Endothelial cell of umbilical vein (primary cell): ENCODE measurements at regions not wholly inside any gene's neighbourhood (a gene's known extent, or its start where the extent isn't known, plus 50 kb on each side); places are given as distances from the start of the nearest gene placed in this dataset.

Experiments
- CTCF ChIP-seq, 2 donors: IDR thresholded peaks; 1 replicate in 1 of 2; 2 replicates in 1 of 2; pipeline ENCODE4 v1.5.1; 2011; ENCODE audit warnings: low read length in 2 of 2, mild to moderate bottlenecking in 2 of 2, moderate library complexity in 2 of 2, control low read depth in 1 of 2, inconsistent platforms in 1 of 2, low read depth in 1 of 2; ENCODE audit not compliant: insufficient read depth in 1 of 2; ENCODE audit errors: extremely low read depth in 1 of 2
- EZH2 ChIP-seq: IDR thresholded peaks from 2 replicates; pipeline ENCODE4 v1.6.1; 2012; ENCODE audit warnings: borderline replicate concordance, low read depth, mild to moderate bottlenecking, moderate library complexity, low read length, inconsistent platforms; ENCODE audit not compliant: severe bottlenecking
- POLR2A ChIP-seq: IDR thresholded peaks from 2 replicates; pipeline ENCODE4 v1.6.1; 2012; ENCODE audit warnings: low read depth, mild to moderate bottlenecking, control low read depth, low read length
- POLR2AphosphoS5 ChIP-seq: IDR thresholded peaks from 2 replicates; pipeline ENCODE4 v1.6.1; 2012; ENCODE audit warnings: low read depth, mild to moderate bottlenecking, control low read depth, low read length, moderate library complexity; ENCODE audit not compliant: insufficient read depth

GRCh38 chr7:69411466-69411865 lies 186.8 kb upstream of the AUTS2 start:
- TF ChIP-seq CTCF (IDR thresholded peaks at IDR 0.05; ENCODE audit: extremely low read depth in 1 of 2, insufficient read depth in 1 of 2, low read depth in 1 of 2, low read length in 2 of 2) (no peak), EZH2 (no peak), POLR2AphosphoS5 (no peak), POLR2A (no peak)
